Neural cell (in vitro differentiated cells): ENCODE measurements at regions not wholly inside any gene's neighbourhood (a gene's known extent, or its start where the extent isn't known, plus 50 kb on each side); places are given as distances from the start of the nearest gene placed in this dataset.

Experiments used
- CTCF ChIP-seq: fragments of 450-650 bp; IDR thresholded peaks from 2 replicates; pipeline ENCODE4 v1.5.1; 2014; ENCODE audit warnings: antibody characterized with exemption, mild to moderate bottlenecking, moderate library complexity; ENCODE audit not compliant: poor library complexity, severe bottlenecking
- EP300 ChIP-seq: fragments of 450-650 bp; conservative IDR thresholded peaks from 2 replicates; pipeline ENCODE4 v1.6.1; 2014; ENCODE audit warnings: antibody characterized with exemption, mild to moderate bottlenecking, moderate library complexity; ENCODE audit not compliant: poor library complexity, severe bottlenecking

DNA sequence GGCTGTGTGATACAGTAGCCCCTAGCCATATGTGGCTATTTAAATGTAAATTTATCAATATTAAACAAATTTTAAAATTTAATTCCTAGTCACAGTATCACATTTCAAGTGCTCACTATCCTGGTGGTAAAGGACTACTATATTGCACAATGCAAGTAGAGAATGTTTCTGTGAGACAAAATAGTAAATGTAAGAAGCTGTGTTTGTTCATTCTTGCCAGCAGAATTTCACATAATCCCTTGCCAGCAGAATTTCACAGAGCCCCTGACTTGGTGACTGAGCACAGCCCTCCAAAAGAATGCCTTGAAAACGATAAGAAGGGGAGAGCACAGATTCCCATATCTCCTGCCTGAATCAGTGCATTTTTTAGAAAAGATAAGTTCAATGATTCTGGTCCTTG lies 75.9 kb upstream of the SELENOP start:
- no peak for TF ChIP-seq EP300
- TF ChIP-seq CTCF, result no peak
